ENCODE measurements at regions not wholly inside any gene's neighbourhood (a gene's known extent, or its start where the extent isn't known, plus 50 kb on each side); places are given as distances from the start of the nearest gene placed in this dataset.

DNA sequence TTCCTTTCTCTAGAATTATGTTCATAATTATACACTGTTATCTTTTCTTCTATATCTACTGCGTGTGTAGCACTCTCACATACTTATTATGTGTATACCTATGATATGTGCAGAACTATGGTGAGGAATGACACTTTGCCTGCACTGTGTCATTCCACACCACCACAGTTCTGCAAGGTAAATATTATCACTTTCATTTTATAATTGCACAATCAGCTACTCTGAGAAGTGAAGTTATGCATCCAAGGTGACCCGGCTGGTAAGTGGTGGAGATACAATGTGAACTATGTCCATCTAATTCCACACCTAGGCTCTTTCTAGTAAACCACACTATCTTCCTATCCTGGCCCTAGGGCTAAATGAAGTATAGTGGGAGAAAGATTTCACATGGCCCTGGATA lies 170.1 kb upstream of the ATP10B start:
- Histone ChIP-seq H3K27ac (ENCODE audit: control insufficient read depth, insufficient read depth) (no peak overlapping the region), H4K20me1 (ENCODE audit: control insufficient read depth, insufficient read depth) (no peaks in the 10 kb centered on the region), H3K36me3 (ENCODE audit: control insufficient read depth in 2 of 2, insufficient read depth in 2 of 2, low read length in 1 of 2) (no peaks in the 10 kb centered on the region), H3K9me3 (replicated peaks; ENCODE audit: control insufficient read depth, insufficient read depth, low read length) (no peaks in the 10 kb centered on the region; the same call in 2 of the 3 replicates), H3K4me2 (ENCODE audit: control insufficient read depth, insufficient read depth) (no peak overlapping the region), H3K9ac (ENCODE audit: control insufficient read depth, insufficient read depth, low read length) (no peak overlapping the region), H3K4me3 (no peak overlapping the region), H3K4me1 (ENCODE audit: control insufficient read depth, insufficient read depth, low read length) (no peaks in the 10 kb centered on the region), H3K27me3 (replicated peaks in 1 of 2; ENCODE audit: control insufficient read depth in 2 of 2, insufficient read depth in 2 of 2, low read length in 1 of 2) (no peaks in the 10 kb centered on the region), H2AFZ (ENCODE audit: control insufficient read depth, low read depth, low read length) (no peak overlapping the region), H3K79me2 (ENCODE audit: control insufficient read depth, insufficient read depth, low read length) (no peaks in the 10 kb centered on the region)
- ChIA-PET RAD21 (ENCODE audit: unreplicated experiment) (no interaction called here), SMC1A (ENCODE audit: uncharacterized antibody, unreplicated experiment) (no interaction called here), POLR2A (no interaction called here), CTCF (interaction anchor here (0.8 kb wide), 1 partner anchor 98 kb away, joined by 4 read pairs; no protein-coding TSS in a partner anchor)
- DNase-seq (ENCODE audit: low read depth, low spot score) (no peak), ATAC-seq (no peak), FAIRE-seq (no peak)
- WGBS (ENCODE audit: insufficient coverage, insufficient replicate concordance, low lambda C conversion rate, missing lambda C conversion rate) = 66% methylated on average over 2 of the region's 2 CpGs
- no TSS peak for BruUV-seq (replicated peaks)
- TF ChIP-seq IKZF1 (conservative IDR thresholded peaks at IDR 0.05) (no peak), MAX (IDR thresholded peaks at IDR 0.05; ENCODE audit: low read depth, low read length) (no peak), MTA3 (IDR thresholded peaks at IDR 0.05; ENCODE audit: borderline replicate concordance, low read length) (no peak), ZSCAN29 (IDR thresholded peaks at IDR 0.05) (no peak), TCF3 (IDR thresholded peaks at IDR 0.05; ENCODE audit: borderline replicate concordance, insufficient read depth, low read depth, low read length) (no peak), RAD21 (IDR thresholded peaks at IDR 0.05; ENCODE audit: insufficient read depth, low read depth, low read length) (no peak), BRCA1 (IDR thresholded peaks at IDR 0.05; ENCODE audit: low read depth, low read length) (no peak), SPI1 (IDR thresholded peaks at IDR 0.05; ENCODE audit: borderline replicate concordance, insufficient read depth, low read depth, low read length) (no peak), ZNF207 (IDR thresholded peaks at IDR 0.05; ENCODE audit: borderline replicate concordance) (no peak), E2F8 (IDR thresholded peaks at IDR 0.05; ENCODE audit: low read depth, partially characterized antibody) (no peak)
- TF ChIP-seq, protein P1, sequence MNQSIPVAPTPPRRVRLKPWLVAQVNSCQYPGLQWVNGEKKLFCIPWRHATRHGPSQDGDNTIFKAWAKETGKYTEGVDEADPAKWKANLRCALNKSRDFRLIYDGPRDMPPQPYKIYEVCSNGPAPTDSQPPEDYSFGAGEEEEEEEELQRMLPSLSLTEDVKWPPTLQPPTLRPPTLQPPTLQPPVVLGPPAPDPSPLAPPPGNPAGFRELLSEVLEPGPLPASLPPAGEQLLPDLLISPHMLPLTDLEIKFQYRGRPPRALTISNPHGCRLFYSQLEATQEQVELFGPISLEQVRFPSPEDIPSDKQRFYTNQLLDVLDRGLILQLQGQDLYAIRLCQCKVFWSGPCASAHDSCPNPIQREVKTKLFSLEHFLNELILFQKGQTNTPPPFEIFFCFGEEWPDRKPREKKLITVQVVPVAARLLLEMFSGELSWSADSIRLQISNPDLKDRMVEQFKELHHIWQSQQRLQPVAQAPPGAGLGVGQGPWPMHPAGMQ (IDR thresholded peaks at IDR 0.05; ENCODE audit: borderline replicate concordance) = no peak
- TF ChIP-seq, protein P2, sequence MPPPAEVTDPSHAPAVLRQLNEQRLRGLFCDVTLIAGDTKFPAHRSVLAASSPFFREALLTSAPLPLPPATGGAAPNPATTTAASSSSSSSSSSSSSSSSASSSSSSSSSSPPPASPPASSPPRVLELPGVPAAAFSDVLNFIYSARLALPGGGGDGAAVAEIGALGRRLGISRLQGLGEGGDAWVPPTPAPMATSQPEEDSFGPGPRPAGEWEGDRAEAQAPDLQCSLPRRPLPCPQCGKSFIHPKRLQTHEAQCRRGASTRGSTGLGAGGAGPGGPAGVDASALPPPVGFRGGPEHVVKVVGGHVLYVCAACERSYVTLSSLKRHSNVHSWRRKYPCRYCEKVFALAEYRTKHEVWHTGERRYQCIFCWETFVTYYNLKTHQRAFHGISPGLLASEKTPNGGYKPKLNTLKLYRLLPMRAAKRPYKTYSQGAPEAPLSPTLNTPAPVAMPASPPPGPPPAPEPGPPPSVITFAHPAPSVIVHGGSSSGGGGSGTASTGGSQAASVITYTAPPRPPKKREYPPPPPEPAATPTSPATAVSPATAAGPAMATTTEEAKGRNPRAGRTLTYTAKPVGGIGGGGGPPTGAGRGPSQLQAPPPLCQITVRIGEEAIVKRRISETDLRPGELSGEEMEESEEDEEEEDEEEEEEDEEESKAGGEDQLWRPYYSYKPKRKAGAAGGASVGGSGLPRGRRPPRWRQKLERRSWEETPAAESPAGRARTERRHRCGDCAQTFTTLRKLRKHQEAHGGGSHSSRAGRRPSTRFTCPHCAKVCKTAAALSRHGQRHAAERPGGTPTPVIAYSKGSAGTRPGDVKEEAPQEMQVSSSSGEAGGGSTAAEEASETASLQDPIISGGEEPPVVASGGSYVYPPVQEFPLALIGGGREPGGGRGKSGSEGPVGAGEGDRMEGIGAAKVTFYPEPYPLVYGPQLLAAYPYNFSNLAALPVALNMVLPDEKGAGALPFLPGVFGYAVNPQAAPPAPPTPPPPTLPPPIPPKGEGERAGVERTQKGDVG (CRISPR knock-in tag; IDR thresholded peaks at IDR 0.05) = no peak
- TF ChIP-seq, protein P3, sequence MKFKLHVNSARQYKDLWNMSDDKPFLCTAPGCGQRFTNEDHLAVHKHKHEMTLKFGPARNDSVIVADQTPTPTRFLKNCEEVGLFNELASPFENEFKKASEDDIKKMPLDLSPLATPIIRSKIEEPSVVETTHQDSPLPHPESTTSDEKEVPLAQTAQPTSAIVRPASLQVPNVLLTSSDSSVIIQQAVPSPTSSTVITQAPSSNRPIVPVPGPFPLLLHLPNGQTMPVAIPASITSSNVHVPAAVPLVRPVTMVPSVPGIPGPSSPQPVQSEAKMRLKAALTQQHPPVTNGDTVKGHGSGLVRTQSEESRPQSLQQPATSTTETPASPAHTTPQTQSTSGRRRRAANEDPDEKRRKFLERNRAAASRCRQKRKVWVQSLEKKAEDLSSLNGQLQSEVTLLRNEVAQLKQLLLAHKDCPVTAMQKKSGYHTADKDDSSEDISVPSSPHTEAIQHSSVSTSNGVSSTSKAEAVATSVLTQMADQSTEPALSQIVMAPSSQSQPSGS (IDR thresholded peaks at IDR 0.05; ENCODE audit: low read length) = no peak
- intact Hi-C loops (cut with micrococcal nuclease; ENCODE audit: unreplicated experiment) (no loop called here), in situ Hi-C loops (cut with MboI) (no loop called here)

Measured in GM12878 (cell line).